ENCODE measurements at regions not wholly inside any gene's neighbourhood (a gene's known extent, or its start where the extent isn't known, plus 50 kb on each side); places are given as distances from the start of the nearest gene placed in this dataset.

GRCh38 chr2:43084699-43085091, 141.7 kb downstream of the ZFP36L2 start:
- Mint-ChIP-seq H3K4me3 (no peak overlapping the region), H3K27me3 (no peaks in the 10 kb centered on the region), H3K36me3 (ENCODE audit: low read depth) (no peaks in the 10 kb centered on the region), H3K4me1 (ENCODE audit: low read depth) (peaks cover 22% of the 10 kb centered on the region), H3K27ac (no peak overlapping the region), H3K9me3 (peaks cover under 1% of the 10 kb centered on the region)
- intact Hi-C loops (cut with micrococcal nuclease), result no loop called here
- ChIA-PET POLR2A (no interaction called here), CTCF (no interaction called here)
- ATAC-seq (no peak), DNase-seq (no peak)
- TF ChIP-seq CTCF (IDR thresholded peaks at IDR 0.05), result no peak

- Mint-ChIP-seq H3K4me1 (ENCODE audit: low read depth) (peaks cover 22% of the 10 kb centered on the region), H3K27ac (no peak overlapping the region), H3K36me3 (ENCODE audit: low read depth) (no peaks in the 10 kb centered on the region), H3K9me3 (no peaks in the 10 kb centered on the region), H3K27me3 (no peaks in the 10 kb centered on the region), H3K4me3 (no peak overlapping the region)
- CTCF ChIA-PET, result no interaction called here
- DNase-seq (no peak), ATAC-seq (no peak)
- intact Hi-C loops (cut with micrococcal nuclease), result no loop called here
- POLR2A ChIA-PET, result no interaction called here
- TF ChIP-seq CTCF (IDR thresholded peaks at IDR 0.05), result no peak
These were observed 142.4 kb downstream of the ZFP36L2 start for GRCh38 chr2:43083710-43084698.

- ATAC-seq (no peak), DNase-seq (no peak)
- intact Hi-C loops (cut with micrococcal nuclease), result no loop called here
- Mint-ChIP-seq H3K36me3 (ENCODE audit: low read depth) (no peaks in the 10 kb centered on the region), H3K9me3 (no peaks in the 10 kb centered on the region), H3K4me3 (no peak overlapping the region), H3K4me1 (ENCODE audit: low read depth) (peaks cover 22% of the 10 kb centered on the region), H3K27me3 (no peaks in the 10 kb centered on the region), H3K27ac (no peak overlapping the region)
- POLR2A ChIA-PET, result no interaction called here
- no peak for TF ChIP-seq CTCF (IDR thresholded peaks at IDR 0.05)
- CTCF ChIA-PET, result no interaction called here
These were observed 143.3 kb downstream of the ZFP36L2 start for GRCh38 chr2:43082903-43083677.

- ATAC-seq (no peak), DNase-seq (no peak)
- Mint-ChIP-seq H3K27ac (no peak overlapping the region), H3K4me3 (no peak overlapping the region), H3K27me3 (no peaks in the 10 kb centered on the region), H3K9me3 (no peaks in the 10 kb centered on the region), H3K36me3 (ENCODE audit: low read depth) (no peaks in the 10 kb centered on the region), H3K4me1 (ENCODE audit: low read depth) (peaks cover 22% of the 10 kb centered on the region)
- TF ChIP-seq CTCF (IDR thresholded peaks at IDR 0.05), result no peak
- POLR2A ChIA-PET, result no interaction called here
- CTCF ChIA-PET, result no interaction called here
- intact Hi-C loops (cut with micrococcal nuclease), result no loop called here
These were observed 144.1 kb downstream of the ZFP36L2 start for GRCh38 chr2:43082111-43082894.

Measured in activated CD8-positive, alpha-beta T cell treated with anti-CD3 and anti-CD28 coated beads for 36 hours (primary cell).